MCF 10A (cell line): ENCODE measurements at regions not wholly inside any gene's neighbourhood (a gene's known extent, or its start where the extent isn't known, plus 50 kb on each side); places are given as distances from the start of the nearest gene placed in this dataset.

Experiments used
- BruUV-seq: library from RNA; stranded (reverse); fragments of 400-500 nt; replicated peaks from 2 replicates; lab custom pipeline; 2021; lab: Mats Ljungman, UMichigan
- CTCF ChIA-PET: fragments of 300-600 bp; sonication (Branson Sonifier 250); formaldehyde crosslinking; extraction: SDS; loops from one replicate; lab custom pipeline; 2021; ENCODE audit warnings: antibody characterized with exemption, inconsistent platforms; lab: Yijun Ruan, JAX
- POLR2A ChIA-PET: fragments of 300-600, 350-650 bp; sonication (Branson Sonifier 250); formaldehyde crosslinking; extraction: SDS; loops from one replicate; lab custom pipeline; 2020; ENCODE audit warnings: antibody characterized with exemption, inconsistent platforms; lab: Yijun Ruan, JAX
- DNase-seq: peaks from one replicate; pipeline ENCODE4 v3.0.0-alpha.2; 2018; ENCODE audit not compliant: unreplicated experiment
- H3K27ac Mint-ChIP-seq: one replicate; pipeline ENCODE4 v1.8.0; 2022; ENCODE audit warnings: mild to moderate bottlenecking, low read depth, mixed read lengths; ENCODE audit not compliant: unreplicated experiment
- H3K27me3 Mint-ChIP-seq: one replicate; pipeline ENCODE4 v1.8.0; 2022; ENCODE audit warnings: mixed read lengths; ENCODE audit not compliant: insufficient read depth, unreplicated experiment
- H3K36me3 Mint-ChIP-seq: one replicate; pipeline ENCODE4 v1.8.0; 2022; ENCODE audit warnings: mild to moderate bottlenecking, moderate library complexity, mixed read lengths; ENCODE audit not compliant: insufficient read depth, unreplicated experiment
- H3K4me1 Mint-ChIP-seq: one replicate; pipeline ENCODE4 v1.8.0; 2022; ENCODE audit warnings: mixed read lengths; ENCODE audit not compliant: insufficient read depth, unreplicated experiment
- H3K4me3 Mint-ChIP-seq: one replicate; pipeline ENCODE4 v1.8.0; 2022; ENCODE audit warnings: mild to moderate bottlenecking, moderate library complexity, mixed read lengths; ENCODE audit not compliant: unreplicated experiment
- H3K9me3 Mint-ChIP-seq: one replicate; pipeline ENCODE4 v1.8.0; 2022; ENCODE audit warnings: mixed read lengths; ENCODE audit not compliant: unreplicated experiment
- intact Hi-C: fragments of 100-400 bp; cut with micrococcal nuclease; formaldehyde crosslinking; loops from 2 replicates; pipeline ENCODE4 v1.14.1; 2022
- TF ChIP-seq, protein P1 (sequence below): fragments of 200-600 bp; IDR thresholded peaks from one replicate; pipeline ENCODE4 v1.8.0; 2022; ENCODE audit warnings: antibody characterized with exemption, mild to moderate bottlenecking; ENCODE audit not compliant: unreplicated experiment

- intact Hi-C loops = no loop called here
These were observed 206.2 kb downstream of the ARL4C start for GRCh38 chr2:234290671-234291070.

DNA sequence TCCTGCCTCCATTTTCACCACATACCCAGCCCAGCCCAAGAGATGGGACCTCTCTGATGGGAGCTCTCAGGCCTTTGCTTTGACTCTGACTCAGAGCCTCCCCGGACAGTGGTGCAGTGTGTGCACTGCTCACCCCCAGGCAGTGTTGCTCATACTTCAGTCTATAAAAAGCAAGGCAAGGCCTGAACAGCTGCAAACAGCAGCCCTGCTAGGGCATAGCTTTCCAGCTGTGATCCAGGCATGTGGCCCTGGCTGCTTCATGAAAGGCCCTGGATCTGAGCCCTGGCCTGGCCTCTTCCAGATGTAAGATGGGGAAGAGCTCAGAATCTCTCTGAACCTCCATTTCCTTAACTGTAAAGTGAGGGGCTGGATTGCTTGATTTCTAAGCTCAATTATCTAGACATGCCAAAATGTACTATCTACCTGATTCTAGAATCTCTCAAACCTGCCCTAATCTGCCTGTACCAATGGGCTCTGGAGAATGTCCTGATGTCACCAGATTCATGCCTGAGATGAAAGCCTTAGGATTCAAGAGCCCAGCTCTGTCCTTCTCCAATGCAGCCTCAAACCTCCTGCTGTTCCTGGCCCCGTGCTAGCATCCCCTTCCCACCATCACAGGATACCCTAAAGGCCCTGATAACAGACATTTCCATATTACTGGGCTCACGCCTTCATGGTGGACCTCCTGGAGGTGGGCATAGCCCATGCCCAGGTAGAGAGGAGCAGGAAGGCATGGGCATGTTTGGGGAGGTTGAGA lies 206.9 kb downstream of the ARL4C start:
- ChIA-PET POLR2A (interaction anchor here (1.2 to 1.8 kb wide), 2 partner anchors 46 to 206 kb away, joined by 3 to 9 read pairs; partner anchors contain the start of gene ARL4C), CTCF (interaction anchor here (0.6 to 1.3 kb wide), 7 partner anchors 9 to 166 kb away, joined by 3 to 8 read pairs (median 3); no protein-coding TSS in a partner anchor)
- TF ChIP-seq, protein P1, sequence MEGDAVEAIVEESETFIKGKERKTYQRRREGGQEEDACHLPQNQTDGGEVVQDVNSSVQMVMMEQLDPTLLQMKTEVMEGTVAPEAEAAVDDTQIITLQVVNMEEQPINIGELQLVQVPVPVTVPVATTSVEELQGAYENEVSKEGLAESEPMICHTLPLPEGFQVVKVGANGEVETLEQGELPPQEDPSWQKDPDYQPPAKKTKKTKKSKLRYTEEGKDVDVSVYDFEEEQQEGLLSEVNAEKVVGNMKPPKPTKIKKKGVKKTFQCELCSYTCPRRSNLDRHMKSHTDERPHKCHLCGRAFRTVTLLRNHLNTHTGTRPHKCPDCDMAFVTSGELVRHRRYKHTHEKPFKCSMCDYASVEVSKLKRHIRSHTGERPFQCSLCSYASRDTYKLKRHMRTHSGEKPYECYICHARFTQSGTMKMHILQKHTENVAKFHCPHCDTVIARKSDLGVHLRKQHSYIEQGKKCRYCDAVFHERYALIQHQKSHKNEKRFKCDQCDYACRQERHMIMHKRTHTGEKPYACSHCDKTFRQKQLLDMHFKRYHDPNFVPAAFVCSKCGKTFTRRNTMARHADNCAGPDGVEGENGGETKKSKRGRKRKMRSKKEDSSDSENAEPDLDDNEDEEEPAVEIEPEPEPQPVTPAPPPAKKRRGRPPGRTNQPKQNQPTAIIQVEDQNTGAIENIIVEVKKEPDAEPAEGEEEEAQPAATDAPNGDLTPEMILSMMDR = no peak
- H3K27me3 Mint-ChIP-seq = no peaks in the 10 kb centered on the region
- no peaks in the 10 kb centered on the region for H3K9me3 Mint-ChIP-seq
- DNase-seq = peak; percentile 47
- H3K27ac Mint-ChIP-seq = peak overlapping the region; percentile 44
- intact Hi-C loops = loop anchor here (1.0 to 2.0 kb wide), 3 partner anchors 32 to 313 kb away; no protein-coding TSS in a partner anchor
- no peak overlapping the region for H3K4me3 Mint-ChIP-seq
- H3K4me1 Mint-ChIP-seq = peaks cover 20% of the 10 kb centered on the region
- no peaks in the 10 kb centered on the region for H3K36me3 Mint-ChIP-seq
- no TSS peak for BruUV-seq

More at GRCh38 chr2:234290671-234291070, 206.2 kb downstream of the ARL4C start:
- POLR2A ChIA-PET = no interaction called here
- no peak overlapping the region for H3K4me3 Mint-ChIP-seq
- H3K36me3 Mint-ChIP-seq = no peaks in the 10 kb centered on the region
- no peaks in the 10 kb centered on the region for H3K27me3 Mint-ChIP-seq
- BruUV-seq = no TSS peak
- TF ChIP-seq, protein P1 = no peak
- H3K4me1 Mint-ChIP-seq = peaks cover 20% of the 10 kb centered on the region
- DNase-seq = peak; percentile 37
- peak overlapping the region; percentile 44 for H3K27ac Mint-ChIP-seq
- no peaks in the 10 kb centered on the region for H3K9me3 Mint-ChIP-seq
- CTCF ChIA-PET = interaction anchor here (0.7 to 1.2 kb wide), 4 partner anchors 9 to 155 kb away, joined by 3 to 4 read pairs (median 3); no protein-coding TSS in a partner anchor

DNA sequence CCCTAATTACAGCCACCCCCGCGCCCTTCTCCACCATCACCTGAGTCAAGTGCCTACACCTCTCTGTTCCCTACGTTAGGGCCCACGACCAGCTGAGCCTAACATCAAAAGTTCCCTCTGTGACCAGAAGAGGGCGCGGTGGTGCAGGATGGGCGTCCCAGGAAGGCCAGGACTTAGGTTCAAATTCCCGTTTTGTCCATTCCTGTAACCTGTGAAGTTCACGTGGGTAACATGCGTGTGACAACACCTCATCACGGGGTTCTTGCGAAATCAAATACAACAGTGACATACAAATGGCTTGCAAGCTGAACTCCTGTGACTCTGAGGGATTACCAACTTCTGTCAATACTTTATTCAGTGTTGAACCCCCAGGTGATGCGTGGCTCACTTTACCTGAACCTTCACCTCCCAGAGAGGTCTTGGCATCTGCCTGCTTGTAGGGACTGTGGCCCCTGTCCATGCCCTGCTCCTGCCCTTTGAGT lies 207.9 kb downstream of the ARL4C start:
- Mint-ChIP-seq H3K4me3 (no peak overlapping the region), H3K9me3 (no peaks in the 10 kb centered on the region), H3K27ac (no peak overlapping the region), H3K27me3 (no peaks in the 10 kb centered on the region), H3K36me3 (no peaks in the 10 kb centered on the region), H3K4me1 (peaks cover 18% of the 10 kb centered on the region)
- BruUV-seq = no TSS peak
- peak; percentile 77 for DNase-seq
- TF ChIP-seq, protein P1 = peak; percentile 77
- intact Hi-C loops = loop anchor here (1.0 to 2.0 kb wide), 3 partner anchors 31 to 312 kb away; no protein-coding TSS in a partner anchor
- ChIA-PET POLR2A (interaction anchor here (1.2 to 1.8 kb wide), 2 partner anchors 47 to 207 kb away, joined by 3 to 9 read pairs; partner anchors contain the start of gene ARL4C), CTCF (interaction anchor here (0.6 to 1.3 kb wide), 10 partner anchors 8 to 154 kb away, joined by 3 to 8 read pairs (median 3); no protein-coding TSS in a partner anchor)

GRCh38 chr2:234287650-234288049 lies 209.2 kb downstream of the ARL4C start:
- Mint-ChIP-seq H3K27ac (no peak overlapping the region), H3K27me3 (no peaks in the 10 kb centered on the region), H3K36me3 (no peaks in the 10 kb centered on the region), H3K4me3 (no peak overlapping the region), H3K9me3 (no peaks in the 10 kb centered on the region), H3K4me1 (peaks cover 14% of the 10 kb centered on the region)
- TF ChIP-seq, protein P1 = no peak
- intact Hi-C loops = loop anchor here (2.0 kb wide), 1 partner anchor 311 kb away; no protein-coding TSS in a partner anchor
- ChIA-PET POLR2A (no interaction called here), CTCF (no interaction called here)
- BruUV-seq = no TSS peak
- no peak for DNase-seq
